ENCODE measurements at regions not wholly inside any gene's neighbourhood (a gene's known extent, or its start where the extent isn't known, plus 50 kb on each side); places are given as distances from the start of the nearest gene placed in this dataset.

DNA sequence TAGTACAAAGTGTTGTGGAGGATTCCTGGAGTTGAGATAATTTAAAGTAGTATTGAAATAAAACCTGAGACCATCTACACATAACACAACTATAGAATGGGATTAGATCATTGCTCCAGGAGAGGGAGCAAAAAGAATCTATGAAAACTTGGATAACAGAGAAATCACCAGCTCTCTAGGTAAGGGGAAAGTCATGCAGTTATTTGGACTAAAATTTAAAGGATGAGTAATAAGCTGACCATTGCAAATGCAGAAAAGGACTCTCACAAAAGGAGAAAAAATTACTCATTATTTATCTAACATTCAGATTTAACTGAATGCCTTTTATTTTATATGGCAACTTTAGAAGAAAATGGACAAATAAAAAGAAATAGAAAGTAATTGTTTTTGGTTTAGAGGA lies 1399.8 kb upstream of the ACVR2A start:
- TF ChIP-seq ZNF416 (tag by site-specific recombination; IDR thresholded peaks at IDR 0.05) (no peak), KLF9 (tag by site-specific recombination; IDR thresholded peaks at IDR 0.05; ENCODE audit: low read depth) (no peak), ZNF660 (tag by site-specific recombination; IDR thresholded peaks at IDR 0.05) (no peak), ZNF114 (tag by site-specific recombination; IDR thresholded peaks at IDR 0.05) (no peak), ZBTB7A (tag by site-specific recombination; IDR thresholded peaks at IDR 0.05; ENCODE audit: low read depth) (no peak), TCF7L2 (IDR thresholded peaks at IDR 0.05; ENCODE audit: borderline replicate concordance, low read depth, low read length) (no peak), MYNN (tag by site-specific recombination; IDR thresholded peaks at IDR 0.05; ENCODE audit: borderline replicate concordance) (no peak)
- TF ChIP-seq, protein P1, sequence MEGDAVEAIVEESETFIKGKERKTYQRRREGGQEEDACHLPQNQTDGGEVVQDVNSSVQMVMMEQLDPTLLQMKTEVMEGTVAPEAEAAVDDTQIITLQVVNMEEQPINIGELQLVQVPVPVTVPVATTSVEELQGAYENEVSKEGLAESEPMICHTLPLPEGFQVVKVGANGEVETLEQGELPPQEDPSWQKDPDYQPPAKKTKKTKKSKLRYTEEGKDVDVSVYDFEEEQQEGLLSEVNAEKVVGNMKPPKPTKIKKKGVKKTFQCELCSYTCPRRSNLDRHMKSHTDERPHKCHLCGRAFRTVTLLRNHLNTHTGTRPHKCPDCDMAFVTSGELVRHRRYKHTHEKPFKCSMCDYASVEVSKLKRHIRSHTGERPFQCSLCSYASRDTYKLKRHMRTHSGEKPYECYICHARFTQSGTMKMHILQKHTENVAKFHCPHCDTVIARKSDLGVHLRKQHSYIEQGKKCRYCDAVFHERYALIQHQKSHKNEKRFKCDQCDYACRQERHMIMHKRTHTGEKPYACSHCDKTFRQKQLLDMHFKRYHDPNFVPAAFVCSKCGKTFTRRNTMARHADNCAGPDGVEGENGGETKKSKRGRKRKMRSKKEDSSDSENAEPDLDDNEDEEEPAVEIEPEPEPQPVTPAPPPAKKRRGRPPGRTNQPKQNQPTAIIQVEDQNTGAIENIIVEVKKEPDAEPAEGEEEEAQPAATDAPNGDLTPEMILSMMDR (tag by site-specific recombination; IDR thresholded peaks at IDR 0.05) = no peak
- TF ChIP-seq, protein P2, sequence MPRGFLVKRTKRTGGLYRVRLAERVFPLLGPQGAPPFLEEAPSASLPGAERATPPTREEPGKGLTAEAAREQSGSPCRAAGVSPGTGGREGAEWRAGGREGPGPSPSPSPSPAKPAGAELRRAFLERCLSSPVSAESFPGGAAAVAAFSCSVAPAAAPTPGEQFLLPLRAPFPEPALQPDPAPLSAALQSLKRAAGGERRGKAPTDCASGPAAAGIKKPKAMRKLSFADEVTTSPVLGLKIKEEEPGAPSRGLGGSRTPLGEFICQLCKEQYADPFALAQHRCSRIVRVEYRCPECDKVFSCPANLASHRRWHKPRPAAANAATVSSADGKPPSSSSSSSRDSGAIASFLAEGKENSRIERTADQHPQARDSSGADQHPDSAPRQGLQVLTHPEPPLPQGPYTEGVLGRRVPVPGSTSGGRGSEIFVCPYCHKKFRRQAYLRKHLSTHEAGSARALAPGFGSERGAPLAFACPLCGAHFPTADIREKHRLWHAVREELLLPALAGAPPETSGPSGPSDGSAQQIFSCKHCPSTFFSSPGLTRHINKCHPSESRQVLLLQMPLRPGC (tag by site-specific recombination; IDR thresholded peaks at IDR 0.05) = no peak
- TF ChIP-seq, protein P3, sequence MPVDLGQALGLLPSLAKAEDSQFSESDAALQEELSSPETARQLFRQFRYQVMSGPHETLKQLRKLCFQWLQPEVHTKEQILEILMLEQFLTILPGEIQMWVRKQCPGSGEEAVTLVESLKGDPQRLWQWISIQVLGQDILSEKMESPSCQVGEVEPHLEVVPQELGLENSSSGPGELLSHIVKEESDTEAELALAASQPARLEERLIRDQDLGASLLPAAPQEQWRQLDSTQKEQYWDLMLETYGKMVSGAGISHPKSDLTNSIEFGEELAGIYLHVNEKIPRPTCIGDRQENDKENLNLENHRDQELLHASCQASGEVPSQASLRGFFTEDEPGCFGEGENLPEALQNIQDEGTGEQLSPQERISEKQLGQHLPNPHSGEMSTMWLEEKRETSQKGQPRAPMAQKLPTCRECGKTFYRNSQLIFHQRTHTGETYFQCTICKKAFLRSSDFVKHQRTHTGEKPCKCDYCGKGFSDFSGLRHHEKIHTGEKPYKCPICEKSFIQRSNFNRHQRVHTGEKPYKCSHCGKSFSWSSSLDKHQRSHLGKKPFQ (tag by site-specific recombination; IDR thresholded peaks at IDR 0.05) = no peak
- TF ChIP-seq, protein P4, sequence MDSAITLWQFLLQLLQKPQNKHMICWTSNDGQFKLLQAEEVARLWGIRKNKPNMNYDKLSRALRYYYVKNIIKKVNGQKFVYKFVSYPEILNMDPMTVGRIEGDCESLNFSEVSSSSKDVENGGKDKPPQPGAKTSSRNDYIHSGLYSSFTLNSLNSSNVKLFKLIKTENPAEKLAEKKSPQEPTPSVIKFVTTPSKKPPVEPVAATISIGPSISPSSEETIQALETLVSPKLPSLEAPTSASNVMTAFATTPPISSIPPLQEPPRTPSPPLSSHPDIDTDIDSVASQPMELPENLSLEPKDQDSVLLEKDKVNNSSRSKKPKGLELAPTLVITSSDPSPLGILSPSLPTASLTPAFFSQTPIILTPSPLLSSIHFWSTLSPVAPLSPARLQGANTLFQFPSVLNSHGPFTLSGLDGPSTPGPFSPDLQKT (IDR thresholded peaks at IDR 0.05; ENCODE audit: borderline replicate concordance, low read depth, low read length) = no peak
- TF ChIP-seq, protein P5, sequence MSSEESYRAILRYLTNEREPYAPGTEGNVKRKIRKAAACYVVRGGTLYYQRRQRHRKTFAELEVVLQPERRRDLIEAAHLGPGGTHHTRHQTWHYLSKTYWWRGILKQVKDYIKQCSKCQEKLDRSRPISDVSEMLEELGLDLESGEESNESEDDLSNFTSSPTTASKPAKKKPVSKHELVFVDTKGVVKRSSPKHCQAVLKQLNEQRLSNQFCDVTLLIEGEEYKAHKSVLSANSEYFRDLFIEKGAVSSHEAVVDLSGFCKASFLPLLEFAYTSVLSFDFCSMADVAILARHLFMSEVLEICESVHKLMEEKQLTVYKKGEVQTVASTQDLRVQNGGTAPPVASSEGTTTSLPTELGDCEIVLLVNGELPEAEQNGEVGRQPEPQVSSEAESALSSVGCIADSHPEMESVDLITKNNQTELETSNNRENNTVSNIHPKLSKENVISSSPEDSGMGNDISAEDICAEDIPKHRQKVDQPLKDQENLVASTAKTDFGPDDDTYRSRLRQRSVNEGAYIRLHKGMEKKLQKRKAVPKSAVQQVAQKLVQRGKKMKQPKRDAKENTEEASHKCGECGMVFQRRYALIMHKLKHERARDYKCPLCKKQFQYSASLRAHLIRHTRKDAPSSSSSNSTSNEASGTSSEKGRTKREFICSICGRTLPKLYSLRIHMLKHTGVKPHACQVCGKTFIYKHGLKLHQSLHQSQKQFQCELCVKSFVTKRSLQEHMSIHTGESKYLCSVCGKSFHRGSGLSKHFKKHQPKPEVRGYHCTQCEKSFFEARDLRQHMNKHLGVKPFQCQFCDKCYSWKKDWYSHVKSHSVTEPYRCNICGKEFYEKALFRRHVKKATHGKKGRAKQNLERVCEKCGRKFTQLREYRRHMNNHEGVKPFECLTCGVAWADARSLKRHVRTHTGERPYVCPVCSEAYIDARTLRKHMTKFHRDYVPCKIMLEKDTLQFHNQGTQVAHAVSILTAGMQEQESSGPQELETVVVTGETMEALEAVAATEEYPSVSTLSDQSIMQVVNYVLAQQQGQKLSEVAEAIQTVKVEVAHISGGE (tag by site-specific recombination; conservative IDR thresholded peaks at IDR 0.05; ENCODE audit: low read depth) = no peak

Measured in HEK293 (cell line).